ENCODE measurements at regions not wholly inside any gene's neighbourhood (a gene's known extent, or its start where the extent isn't known, plus 50 kb on each side); places are given as distances from the start of the nearest gene placed in this dataset.

- H3K4me3 ChIP-seq (replicated peaks in 1 of 3), result no peak overlapping the region
- H3K9me3 ChIP-seq, result no peaks in the 10 kb centered on the region
- no peaks in the 10 kb centered on the region for H3K4me1 ChIP-seq
- H3K27ac ChIP-seq, result no peak overlapping the region
- TF ChIP-seq CTCF (IDR thresholded peaks at IDR 0.05), result no peak
- TF ChIP-seq POLR2A (IDR thresholded peaks at IDR 0.05), result no peak
- H3K27me3 ChIP-seq, result no peaks in the 10 kb centered on the region
- intact Hi-C loops (cut with DNase I), result no loop called here
- WGBS, 2 donors, result 76 to 100% methylated on average over 1 to 5 of the region's 16 CpGs
- DNase-seq, result no peak
- H3K36me3 ChIP-seq, result no peaks in the 10 kb centered on the region
Measured at GRCh38 chrX:110558406-110558805, 199.8 kb downstream of the RTL9 start.

- intact Hi-C loops (cut with DNase I), result no loop called here
- DNase-seq, result no peak
- H3K27ac ChIP-seq, result no peak overlapping the region
- TF ChIP-seq CTCF (IDR thresholded peaks at IDR 0.05), result no peak
- TF ChIP-seq POLR2A (IDR thresholded peaks at IDR 0.05), result no peak
- no peaks in the 10 kb centered on the region for H3K4me1 ChIP-seq
- no peaks in the 10 kb centered on the region for H3K27me3 ChIP-seq
- no peaks in the 10 kb centered on the region for H3K9me3 ChIP-seq
- 80% methylated on average over 1 of the region's 2 CpGs; no CpG with 5 or more reads in 1 of the 2 donors for WGBS, 2 donors
- no peak overlapping the region for H3K4me3 ChIP-seq (replicated peaks in 1 of 3)
- H3K36me3 ChIP-seq, result no peaks in the 10 kb centered on the region
Measured at GRCh38 chrX:110561034-110561433, 202.4 kb downstream of the RTL9 start.

GRCh38 chrX:110563282-110563681 is 204.6 kb downstream of the RTL9 start:
- no peaks in the 10 kb centered on the region for H3K36me3 ChIP-seq
- intact Hi-C loops (cut with DNase I), result no loop called here
- no peaks in the 10 kb centered on the region for H3K27me3 ChIP-seq
- no peak overlapping the region for H3K27ac ChIP-seq
- H3K4me1 ChIP-seq, result no peaks in the 10 kb centered on the region
- TF ChIP-seq CTCF (IDR thresholded peaks at IDR 0.05) (no peak), POLR2A (IDR thresholded peaks at IDR 0.05) (no peak)
- DNase-seq, result no peak
- H3K4me3 ChIP-seq (replicated peaks in 1 of 3), result no peak overlapping the region
- H3K9me3 ChIP-seq, result no peaks in the 10 kb centered on the region

- no peak for TF ChIP-seq POLR2A (IDR thresholded peaks at IDR 0.05)
- no peak for TF ChIP-seq CTCF (IDR thresholded peaks at IDR 0.05)
Measured at GRCh38 chrX:110568441-110568840, 209.8 kb downstream of the RTL9 start.

GRCh38 chrX:110569506-110569905 is 210.9 kb downstream of the RTL9 start:
- intact Hi-C loops (cut with DNase I), result no loop called here
- WGBS, 2 donors, result 80 to 83% methylated on average over 1 of the region's 1 CpG
- no peak overlapping the region for H3K4me3 ChIP-seq (replicated peaks in 1 of 3)

More at GRCh38 chrX:110568441-110568840, 209.8 kb downstream of the RTL9 start:
- WGBS, 2 donors, result 45 to 58% methylated on average over 2 of the region's 2 CpGs
- H3K4me3 ChIP-seq (replicated peaks in 1 of 3), result no peak overlapping the region
- no peaks in the 10 kb centered on the region for H3K9me3 ChIP-seq
- DNase-seq, result no peak
- no peaks in the 10 kb centered on the region for H3K27me3 ChIP-seq
- H3K4me1 ChIP-seq, result no peaks in the 10 kb centered on the region
- H3K27ac ChIP-seq, result no peak overlapping the region
- intact Hi-C loops (cut with DNase I), result no loop called here
- no peaks in the 10 kb centered on the region for H3K36me3 ChIP-seq

More at GRCh38 chrX:110569506-110569905, 210.9 kb downstream of the RTL9 start:
- Histone ChIP-seq H3K27me3 (no peaks in the 10 kb centered on the region), H3K9me3 (no peaks in the 10 kb centered on the region), H3K4me1 (no peaks in the 10 kb centered on the region), H3K36me3 (no peaks in the 10 kb centered on the region), H3K27ac (no peak overlapping the region)
- DNase-seq, result no peak
- TF ChIP-seq POLR2A (IDR thresholded peaks at IDR 0.05) (no peak), CTCF (IDR thresholded peaks at IDR 0.05) (no peak)
